GM10248 (cell line): ENCODE measurements at regions not wholly inside any gene's neighbourhood (a gene's known extent, or its start where the extent isn't known, plus 50 kb on each side); places are given as distances from the start of the nearest gene placed in this dataset.

Source experiments
- CTCF ChIA-PET: fragments of 300-600 bp; sonication (Branson Sonifier 250); formaldehyde crosslinking; extraction: SDS; loops from one replicate; lab custom pipeline; 2021; ENCODE audit warnings: antibody characterized with exemption; lab: Yijun Ruan, JAX
- POLR2A ChIA-PET: fragments of 350-650 bp; sonication (Branson Sonifier 250); formaldehyde crosslinking; extraction: SDS; loops from one replicate; lab custom pipeline; 2020; ENCODE audit warnings: antibody characterized with exemption; lab: Yijun Ruan, JAX
- DNase-seq: peaks from one replicate; pipeline ENCODE4 v3.0.0; 2012; ENCODE audit errors: extremely low spot score
- CTCF ChIP-seq: IDR thresholded peaks from 2 replicates; pipeline ENCODE4 v1.5.1; 2012; ENCODE audit warnings: mild to moderate bottlenecking, low read depth; ENCODE audit errors: extremely low read depth, missing control alignments, control extremely low read depth

GRCh38 chr22:49554741-49555140 lies 272.9 kb downstream of the BRD1 start:
- POLR2A ChIA-PET = no interaction called here
- no peak for TF ChIP-seq CTCF
- no peak for DNase-seq
- CTCF ChIA-PET = no interaction called here

DNA sequence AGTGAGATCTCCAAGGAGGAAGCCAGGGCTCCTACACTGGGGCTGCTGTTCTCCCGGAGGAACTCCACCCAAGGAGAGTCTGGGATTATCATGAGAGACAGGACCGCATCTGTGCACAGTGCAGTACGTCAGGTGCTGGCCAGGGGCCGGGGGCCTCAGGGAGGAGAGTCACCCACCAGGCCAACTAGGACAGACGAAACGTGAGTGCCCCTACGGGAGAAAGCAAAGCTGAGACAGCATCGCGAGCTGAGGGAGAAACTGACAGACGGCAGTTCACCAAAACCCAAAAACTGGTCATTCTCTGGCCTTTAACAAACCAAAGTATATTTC lies 273.4 kb downstream of the BRD1 start:
- ChIA-PET POLR2A (no interaction called here), CTCF (no interaction called here)
- TF ChIP-seq CTCF = no peak
- no peak for DNase-seq

DNA sequence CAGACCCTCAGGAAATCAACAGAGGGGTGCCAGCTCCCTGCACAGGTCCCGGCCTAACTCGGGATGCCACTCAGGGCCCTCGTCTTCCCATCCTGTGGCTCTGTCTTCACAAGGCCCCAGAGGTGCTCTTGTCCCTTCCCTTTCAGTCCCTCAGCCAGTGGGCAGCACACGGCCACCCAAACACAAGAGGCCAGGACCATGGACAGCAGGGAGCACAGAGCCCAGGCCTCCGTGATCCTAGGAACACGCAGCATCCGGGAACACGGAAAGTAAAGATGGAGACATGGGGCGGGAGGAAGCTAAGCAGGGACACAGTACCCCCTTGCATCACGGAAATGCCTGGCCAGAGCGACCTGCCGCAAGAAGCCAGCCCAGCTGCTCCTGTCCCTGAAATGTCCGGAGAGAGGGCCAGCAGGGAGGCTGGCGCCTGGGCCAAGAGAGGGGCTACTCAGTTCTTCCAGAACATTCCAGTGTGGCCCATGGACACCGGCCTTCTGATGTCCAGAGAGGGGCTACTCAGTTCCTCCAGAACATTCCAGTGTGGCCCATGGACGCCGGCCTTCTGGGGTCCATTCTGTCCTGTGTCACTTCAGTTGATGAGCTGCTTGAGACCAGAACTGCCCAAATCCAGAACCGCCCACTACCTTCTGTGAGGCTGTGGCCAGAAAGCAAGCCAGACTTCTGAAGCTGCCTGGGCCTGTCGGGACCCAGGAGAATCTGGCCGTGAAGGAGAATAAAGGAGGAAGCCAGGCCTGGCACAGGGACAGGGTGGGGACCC lies 274.0 kb downstream of the BRD1 start:
- DNase-seq = no peak
- TF ChIP-seq CTCF = no peak
- ChIA-PET CTCF (no interaction called here), POLR2A (no interaction called here)

GRCh38 chr22:49553076-49553475 lies 274.6 kb downstream of the BRD1 start:
- no peak for TF ChIP-seq CTCF
- no peak for DNase-seq
- CTCF ChIA-PET = no interaction called here
- POLR2A ChIA-PET = no interaction called here

GRCh38 chr22:49551897-49552614 lies 275.6 kb downstream of the BRD1 start:
- CTCF ChIA-PET = no interaction called here

GRCh38 chr22:49551446-49551845 lies 276.2 kb downstream of the BRD1 start:
- DNase-seq = no peak
- CTCF ChIA-PET = interaction anchor here (1.4 kb wide), 1 partner anchor 7 kb away, joined by 3 read pairs; no protein-coding TSS in a partner anchor
- TF ChIP-seq CTCF = no peak
- POLR2A ChIA-PET = no interaction called here

More at GRCh38 chr22:49551897-49552614, 275.6 kb downstream of the BRD1 start:
- DNase-seq = no peak
- no peak for TF ChIP-seq CTCF
- POLR2A ChIA-PET = no interaction called here
